GM23338 (cell line): ENCODE measurements at regions not wholly inside any gene's neighbourhood (a gene's known extent, or its start where the extent isn't known, plus 50 kb on each side); places are given as distances from the start of the nearest gene placed in this dataset.

Experiments
- ATAC-seq: fragments of 200-7000 bp; cut with Tn5 transposase; 3 replicates; pipeline ENCODE4 v1.9.1; 2020
- DNase-seq: peaks from one replicate; pipeline ENCODE4 v3.0.0-alpha.2; 2015; ENCODE audit warnings: low spot score
- H2AFZ ChIP-seq: fragments of 200-600 bp; sonication (generic); 2 replicates; pipeline ENCODE4 v1.8.0; 2016; ENCODE audit warnings: antibody characterized with exemption, mild to moderate bottlenecking, moderate library complexity
- H3F3A ChIP-seq: fragments of 200-600 bp; sonication (generic); replicated peaks from 2 replicates; pipeline ENCODE4 v1.8.0; 2017; ENCODE audit warnings: antibody characterized with exemption, mixed run types, low read depth
- H3K27ac ChIP-seq: fragments of 200-600 bp; sonication (generic); 2 replicates; pipeline ENCODE4 v1.6.1; 2016; ENCODE audit warnings: low read depth
- H3K27me3 ChIP-seq: fragments of 200-600 bp; sonication (generic); 2 replicates; pipeline ENCODE4 v1.8.0; 2016; ENCODE audit warnings: mild to moderate bottlenecking, mixed run types, moderate library complexity; ENCODE audit not compliant: insufficient read depth
- H3K36me3 ChIP-seq: fragments of 200-600 bp; sonication (generic); 2 replicates; pipeline ENCODE4 v1.8.0; 2016; ENCODE audit warnings: mild to moderate bottlenecking; ENCODE audit not compliant: insufficient read depth
- H3K4me1 ChIP-seq: fragments of 200-600 bp; sonication (generic); 2 replicates; pipeline ENCODE4 v1.8.0; 2016; ENCODE audit warnings: mild to moderate bottlenecking, moderate library complexity; ENCODE audit not compliant: insufficient read depth
- H3K4me2 ChIP-seq: fragments of 200-600 bp; sonication (generic); 2 replicates; pipeline ENCODE4 v1.7.1; 2017; ENCODE audit warnings: mixed run types
- H3K4me3 ChIP-seq: fragments of 200-600 bp; sonication (generic); 2 replicates; pipeline ENCODE4 v1.6.1; 2016; ENCODE audit warnings: mixed run types
- H3K79me2 ChIP-seq: fragments of 200-600 bp; sonication (generic); replicated peaks from 2 replicates; pipeline ENCODE4 v1.8.0; 2017; ENCODE audit warnings: mild to moderate bottlenecking; ENCODE audit not compliant: insufficient read depth
- H3K9me2 ChIP-seq: fragments of 200-600 bp; sonication (generic); 2 replicates; pipeline ENCODE4 v1.8.0; 2017; ENCODE audit not compliant: insufficient read depth
- H4K20me1 ChIP-seq: fragments of 200-600 bp; sonication (generic); replicated peaks from 2 replicates; pipeline ENCODE4 v1.8.0; 2017; ENCODE audit warnings: mild to moderate bottlenecking; ENCODE audit not compliant: insufficient read depth
- H3K27ac Mint-ChIP-seq: 2 replicates; pipeline ENCODE4 v1.8.0; 2020; ENCODE audit warnings: inconsistent platforms, mild to moderate bottlenecking, moderate library complexity, mixed read lengths
- H3K27me3 Mint-ChIP-seq: 3 replicates; pipeline ENCODE4 v1.8.0; 2022; ENCODE audit warnings: low read depth, mild to moderate bottlenecking, moderate library complexity, mixed read lengths, inconsistent platforms; ENCODE audit not compliant: insufficient read depth, poor library complexity
- H3K36me3 Mint-ChIP-seq: 3 replicates; pipeline ENCODE4 v1.8.0; 2021; ENCODE audit warnings: low read depth, mild to moderate bottlenecking, inconsistent platforms, moderate library complexity, mixed read lengths
- H3K4me1 Mint-ChIP-seq: 3 replicates; pipeline ENCODE4 v1.8.0; 2020; ENCODE audit warnings: mild to moderate bottlenecking, inconsistent platforms, mixed read lengths
- H3K4me3 Mint-ChIP-seq: 3 replicates; pipeline ENCODE4 v1.8.0; 2021; ENCODE audit warnings: moderate library complexity, mild to moderate bottlenecking, inconsistent platforms, mixed read lengths
- H3K9me3 Mint-ChIP-seq: 3 replicates; pipeline ENCODE4 v1.8.0; 2020; ENCODE audit warnings: moderate library complexity, mild to moderate bottlenecking, inconsistent platforms, mixed read lengths
- CREB1 ChIP-seq: fragments of 250-450 bp; sonication (Bioruptor Pico); IDR thresholded peaks from 2 replicates; pipeline ENCODE4 v1.5.0; 2020; ENCODE audit warnings: low read depth, mild to moderate bottlenecking, moderate library complexity
- EZH2 ChIP-seq: fragments of 200-600 bp; sonication (generic); IDR thresholded peaks from one replicate; pipeline ENCODE4 v1.8.0; 2017; ENCODE audit warnings: antibody characterized with exemption, mild to moderate bottlenecking, low read depth; ENCODE audit not compliant: unreplicated experiment
- EZH2phosphoT487 ChIP-seq: fragments of 200-600 bp; sonication (generic); IDR thresholded peaks from one replicate; pipeline ENCODE4 v1.8.1; 2018; ENCODE audit warnings: antibody characterized with exemption; ENCODE audit not compliant: unreplicated experiment
- JUNB ChIP-seq: IDR thresholded peaks from one replicate; pipeline ENCODE4 v1.6.1; 2016; ENCODE audit warnings: antibody characterized with exemption; ENCODE audit not compliant: unreplicated experiment
- NANOG ChIP-seq: IDR thresholded peaks from 2 replicates; pipeline ENCODE4 v1.6.1; 2016; ENCODE audit warnings: antibody characterized with exemption, borderline replicate concordance
- POLR2AphosphoS5 ChIP-seq: IDR thresholded peaks from 2 replicates; pipeline ENCODE4 v1.6.1; 2016; ENCODE audit warnings: antibody characterized with exemption, low read depth
- STAT1 ChIP-seq: IDR thresholded peaks from one replicate; pipeline ENCODE4 v1.6.1; 2016; ENCODE audit warnings: antibody characterized with exemption; ENCODE audit not compliant: unreplicated experiment
- ZNF114 ChIP-seq: fragments of 250-450 bp; sonication (Bioruptor Pico); IDR thresholded peaks from 2 replicates; pipeline ENCODE4 v1.5.0; 2020; ENCODE audit warnings: mild to moderate bottlenecking, moderate library complexity
- TF ChIP-seq, protein P1 (sequence below): fragments of 250-450 bp; sonication (Bioruptor Pico); IDR thresholded peaks from 2 replicates; pipeline ENCODE4 v1.5.0; 2020; ENCODE audit warnings: mild to moderate bottlenecking, moderate library complexity
- TF ChIP-seq, protein P2 (sequence below): IDR thresholded peaks from 2 replicates; pipeline ENCODE4 v1.6.1; 2016; ENCODE audit warnings: antibody characterized with exemption
- TF ChIP-seq, protein P3 (sequence below): IDR thresholded peaks from one replicate; pipeline ENCODE4 v1.6.1; 2018; ENCODE audit warnings: antibody characterized with exemption; ENCODE audit not compliant: unreplicated experiment

DNA sequence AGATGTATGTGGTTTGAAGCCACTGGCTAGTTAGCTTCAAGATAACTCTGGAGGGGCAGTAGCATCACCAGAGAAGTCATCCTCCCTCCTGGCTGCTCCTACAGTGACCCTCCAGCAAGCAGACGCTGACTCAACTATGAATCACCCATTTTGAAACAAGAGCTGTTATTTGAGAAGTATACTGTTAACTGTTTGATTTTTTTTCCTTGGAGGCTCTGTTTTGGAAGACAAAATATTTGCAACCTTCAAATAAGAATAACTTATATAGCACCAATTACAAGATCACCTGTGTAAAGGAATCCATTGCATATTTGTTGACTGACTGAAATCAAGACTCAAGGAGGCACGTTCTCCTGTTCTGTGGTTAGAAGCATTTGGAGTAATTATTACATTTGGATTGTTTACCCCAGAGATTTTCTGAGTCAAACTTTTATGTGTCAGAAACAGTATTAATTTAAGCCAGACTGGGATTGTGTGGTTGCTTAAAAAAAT is 313.8 kb downstream of the MTX2 start:
- TF ChIP-seq, protein P1, sequence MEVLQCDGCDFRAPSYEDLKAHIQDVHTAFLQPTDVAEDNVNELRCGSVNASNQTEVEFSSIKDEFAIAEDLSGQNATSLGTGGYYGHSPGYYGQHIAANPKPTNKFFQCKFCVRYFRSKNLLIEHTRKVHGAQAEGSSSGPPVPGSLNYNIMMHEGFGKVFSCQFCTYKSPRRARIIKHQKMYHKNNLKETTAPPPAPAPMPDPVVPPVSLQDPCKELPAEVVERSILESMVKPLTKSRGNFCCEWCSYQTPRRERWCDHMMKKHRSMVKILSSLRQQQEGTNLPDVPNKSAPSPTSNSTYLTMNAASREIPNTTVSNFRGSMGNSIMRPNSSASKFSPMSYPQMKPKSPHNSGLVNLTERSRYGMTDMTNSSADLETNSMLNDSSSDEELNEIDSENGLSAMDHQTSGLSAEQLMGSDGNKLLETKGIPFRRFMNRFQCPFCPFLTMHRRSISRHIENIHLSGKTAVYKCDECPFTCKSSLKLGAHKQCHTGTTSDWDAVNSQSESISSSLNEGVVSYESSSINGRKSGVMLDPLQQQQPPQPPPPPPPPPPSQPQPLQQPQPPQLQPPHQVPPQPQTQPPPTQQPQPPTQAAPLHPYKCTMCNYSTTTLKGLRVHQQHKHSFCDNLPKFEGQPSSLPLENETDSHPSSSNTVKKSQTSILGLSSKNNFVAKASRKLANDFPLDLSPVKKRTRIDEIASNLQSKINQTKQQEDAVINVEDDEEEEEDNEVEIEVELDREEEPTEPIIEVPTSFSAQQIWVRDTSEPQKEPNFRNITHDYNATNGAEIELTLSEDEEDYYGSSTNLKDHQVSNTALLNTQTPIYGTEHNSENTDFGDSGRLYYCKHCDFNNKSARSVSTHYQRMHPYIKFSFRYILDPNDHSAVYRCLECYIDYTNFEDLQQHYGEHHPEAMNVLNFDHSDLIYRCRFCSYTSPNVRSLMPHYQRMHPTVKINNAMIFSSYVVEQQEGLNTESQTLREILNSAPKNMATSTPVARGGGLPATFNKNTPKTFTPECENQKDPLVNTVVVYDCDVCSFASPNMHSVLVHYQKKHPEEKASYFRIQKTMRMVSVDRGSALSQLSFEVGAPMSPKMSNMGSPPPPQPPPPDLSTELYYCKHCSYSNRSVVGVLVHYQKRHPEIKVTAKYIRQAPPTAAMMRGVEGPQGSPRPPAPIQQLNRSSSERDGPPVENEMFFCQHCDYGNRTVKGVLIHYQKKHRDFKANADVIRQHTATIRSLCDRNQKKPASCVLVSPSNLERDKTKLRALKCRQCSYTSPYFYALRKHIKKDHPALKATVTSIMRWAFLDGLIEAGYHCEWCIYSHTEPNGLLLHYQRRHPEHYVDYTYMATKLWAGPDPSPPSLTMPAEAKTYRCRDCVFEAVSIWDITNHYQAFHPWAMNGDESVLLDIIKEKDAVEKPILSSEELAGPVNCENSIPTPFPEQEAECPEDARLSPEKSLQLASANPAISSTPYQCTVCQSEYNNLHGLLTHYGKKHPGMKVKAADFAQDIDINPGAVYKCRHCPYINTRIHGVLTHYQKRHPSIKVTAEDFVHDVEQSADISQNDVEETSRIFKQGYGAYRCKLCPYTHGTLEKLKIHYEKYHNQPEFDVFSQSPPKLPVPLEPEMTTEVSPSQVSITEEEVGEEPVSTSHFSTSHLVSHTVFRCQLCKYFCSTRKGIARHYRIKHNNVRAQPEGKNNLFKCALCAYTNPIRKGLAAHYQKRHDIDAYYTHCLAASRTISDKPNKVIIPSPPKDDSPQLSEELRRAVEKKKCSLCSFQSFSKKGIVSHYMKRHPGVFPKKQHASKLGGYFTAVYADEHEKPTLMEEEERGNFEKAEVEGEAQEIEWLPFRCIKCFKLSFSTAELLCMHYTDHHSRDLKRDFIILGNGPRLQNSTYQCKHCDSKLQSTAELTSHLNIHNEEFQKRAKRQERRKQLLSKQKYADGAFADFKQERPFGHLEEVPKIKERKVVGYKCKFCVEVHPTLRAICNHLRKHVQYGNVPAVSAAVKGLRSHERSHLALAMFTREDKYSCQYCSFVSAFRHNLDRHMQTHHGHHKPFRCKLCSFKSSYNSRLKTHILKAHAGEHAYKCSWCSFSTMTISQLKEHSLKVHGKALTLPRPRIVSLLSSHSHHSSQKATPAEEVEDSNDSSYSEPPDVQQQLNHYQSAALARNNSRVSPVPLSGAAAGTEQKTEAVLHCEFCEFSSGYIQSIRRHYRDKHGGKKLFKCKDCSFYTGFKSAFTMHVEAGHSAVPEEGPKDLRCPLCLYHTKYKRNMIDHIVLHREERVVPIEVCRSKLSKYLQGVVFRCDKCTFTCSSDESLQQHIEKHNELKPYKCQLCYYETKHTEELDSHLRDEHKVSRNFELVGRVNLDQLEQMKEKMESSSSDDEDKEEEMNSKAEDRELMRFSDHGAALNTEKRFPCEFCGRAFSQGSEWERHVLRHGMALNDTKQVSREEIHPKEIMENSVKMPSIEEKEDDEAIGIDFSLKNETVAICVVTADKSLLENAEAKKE (CRISPR knock-in tag): no peak
- TF ChIP-seq EZH2 (no peak), JUNB (no peak), EZH2phosphoT487 (no peak), CREB1 (CRISPR knock-in tag) (no peak), STAT1 (no peak), ZNF114 (CRISPR knock-in tag) (no peak), NANOG (no peak), POLR2AphosphoS5 (no peak)
- TF ChIP-seq, protein P2, sequence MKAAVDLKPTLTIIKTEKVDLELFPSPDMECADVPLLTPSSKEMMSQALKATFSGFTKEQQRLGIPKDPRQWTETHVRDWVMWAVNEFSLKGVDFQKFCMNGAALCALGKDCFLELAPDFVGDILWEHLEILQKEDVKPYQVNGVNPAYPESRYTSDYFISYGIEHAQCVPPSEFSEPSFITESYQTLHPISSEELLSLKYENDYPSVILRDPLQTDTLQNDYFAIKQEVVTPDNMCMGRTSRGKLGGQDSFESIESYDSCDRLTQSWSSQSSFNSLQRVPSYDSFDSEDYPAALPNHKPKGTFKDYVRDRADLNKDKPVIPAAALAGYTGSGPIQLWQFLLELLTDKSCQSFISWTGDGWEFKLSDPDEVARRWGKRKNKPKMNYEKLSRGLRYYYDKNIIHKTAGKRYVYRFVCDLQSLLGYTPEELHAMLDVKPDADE: no peak
- TF ChIP-seq, protein P3, sequence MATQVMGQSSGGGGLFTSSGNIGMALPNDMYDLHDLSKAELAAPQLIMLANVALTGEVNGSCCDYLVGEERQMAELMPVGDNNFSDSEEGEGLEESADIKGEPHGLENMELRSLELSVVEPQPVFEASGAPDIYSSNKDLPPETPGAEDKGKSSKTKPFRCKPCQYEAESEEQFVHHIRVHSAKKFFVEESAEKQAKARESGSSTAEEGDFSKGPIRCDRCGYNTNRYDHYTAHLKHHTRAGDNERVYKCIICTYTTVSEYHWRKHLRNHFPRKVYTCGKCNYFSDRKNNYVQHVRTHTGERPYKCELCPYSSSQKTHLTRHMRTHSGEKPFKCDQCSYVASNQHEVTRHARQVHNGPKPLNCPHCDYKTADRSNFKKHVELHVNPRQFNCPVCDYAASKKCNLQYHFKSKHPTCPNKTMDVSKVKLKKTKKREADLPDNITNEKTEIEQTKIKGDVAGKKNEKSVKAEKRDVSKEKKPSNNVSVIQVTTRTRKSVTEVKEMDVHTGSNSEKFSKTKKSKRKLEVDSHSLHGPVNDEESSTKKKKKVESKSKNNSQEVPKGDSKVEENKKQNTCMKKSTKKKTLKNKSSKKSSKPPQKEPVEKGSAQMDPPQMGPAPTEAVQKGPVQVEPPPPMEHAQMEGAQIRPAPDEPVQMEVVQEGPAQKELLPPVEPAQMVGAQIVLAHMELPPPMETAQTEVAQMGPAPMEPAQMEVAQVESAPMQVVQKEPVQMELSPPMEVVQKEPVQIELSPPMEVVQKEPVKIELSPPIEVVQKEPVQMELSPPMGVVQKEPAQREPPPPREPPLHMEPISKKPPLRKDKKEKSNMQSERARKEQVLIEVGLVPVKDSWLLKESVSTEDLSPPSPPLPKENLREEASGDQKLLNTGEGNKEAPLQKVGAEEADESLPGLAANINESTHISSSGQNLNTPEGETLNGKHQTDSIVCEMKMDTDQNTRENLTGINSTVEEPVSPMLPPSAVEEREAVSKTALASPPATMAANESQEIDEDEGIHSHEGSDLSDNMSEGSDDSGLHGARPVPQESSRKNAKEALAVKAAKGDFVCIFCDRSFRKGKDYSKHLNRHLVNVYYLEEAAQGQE: no peak

More for the DNA sequence above, 313.8 kb downstream of the MTX2 start:
- H3K4me3 ChIP-seq: no peak overlapping the region
- 0 out of 2 replicates have a peak, but pooled peaks cover 3% of the 10 kb centered on the region for H3K9me2 ChIP-seq
- Mint-ChIP-seq H3K9me3 (no peaks in the 10 kb centered on the region), H3K4me3 (no peak overlapping the region), H3K27me3 (no peaks in the 10 kb centered on the region), H3K27ac (no peak overlapping the region), H3K4me1 (peaks cover 2% of the 10 kb centered on the region; the same call in 2 of the 3 replicates), H3K36me3 (no peaks in the 10 kb centered on the region)
- H2AFZ ChIP-seq: no peak overlapping the region
- no peaks in the 10 kb centered on the region for H3K79me2 ChIP-seq
- no peaks in the 10 kb centered on the region for H3F3A ChIP-seq
- DNase-seq (no peak), ATAC-seq (no peak; the same call in 2 of the 3 replicates)
- H3K4me1 ChIP-seq: no peaks in the 10 kb centered on the region
- no peaks in the 10 kb centered on the region for H4K20me1 ChIP-seq
- no peak overlapping the region for H3K27ac ChIP-seq
- no peak overlapping the region for H3K4me2 ChIP-seq
- no peaks in the 10 kb centered on the region for H3K27me3 ChIP-seq
- H3K36me3 ChIP-seq: no peaks in the 10 kb centered on the region
